ENCODE measurements at regions not wholly inside any gene's neighbourhood (a gene's known extent, or its start where the extent isn't known, plus 50 kb on each side); places are given as distances from the start of the nearest gene placed in this dataset.

- CTCF ChIA-PET, result no interaction called here
- WGBS (ENCODE audit: insufficient coverage, insufficient replicate concordance, low lambda C conversion rate, missing lambda C conversion rate), result 78% methylated on average over 30 of the region's 31 CpGs
- ATAC-seq (no peak), DNase-seq (ENCODE audit: low read depth, low spot score) (no peak), FAIRE-seq (no peak)
- no peaks in the 10 kb centered on the region for H3K36me3 ChIP-seq (ENCODE audit: control insufficient read depth in 2 of 2, insufficient read depth in 2 of 2, low read length in 1 of 2)
- H3K79me2 ChIP-seq (ENCODE audit: control insufficient read depth, insufficient read depth, low read length), result no peaks in the 10 kb centered on the region
- H3K4me1 ChIP-seq (ENCODE audit: control insufficient read depth, insufficient read depth, low read length), result no peaks in the 10 kb centered on the region
- no peak overlapping the region for H3K4me2 ChIP-seq (ENCODE audit: control insufficient read depth, insufficient read depth)
- peaks cover 0 to 2% of the 10 kb centered on the region in 2 experiments; a peak in 2 of 4 replicates for H3K27me3 ChIP-seq (replicated peaks in 1 of 2; ENCODE audit: control insufficient read depth in 2 of 2, insufficient read depth in 2 of 2, low read length in 1 of 2)
- H2AFZ ChIP-seq (ENCODE audit: control insufficient read depth, low read depth, low read length), result no peak overlapping the region
- RAD21 ChIA-PET (ENCODE audit: unreplicated experiment), result no interaction called here
- SMC1A ChIA-PET (ENCODE audit: uncharacterized antibody, unreplicated experiment), result no interaction called here
- intact Hi-C loops (cut with micrococcal nuclease; ENCODE audit: unreplicated experiment), result no loop called here
- no TSS peak for BruUV-seq (replicated peaks)
- POLR2A ChIA-PET, result interaction anchor here (0.5 kb wide), 1 partner anchor 339 kb away, joined by 3 read pairs; no protein-coding TSS in a partner anchor
- no peaks in the 10 kb centered on the region for H4K20me1 ChIP-seq (ENCODE audit: control insufficient read depth, insufficient read depth)
- no peak overlapping the region for H3K27ac ChIP-seq (ENCODE audit: control insufficient read depth, insufficient read depth)
- H3K9me3 ChIP-seq (replicated peaks; ENCODE audit: control insufficient read depth, insufficient read depth, low read length), result no peaks in the 10 kb centered on the region
- no peak overlapping the region for H3K4me3 ChIP-seq
- H3K9ac ChIP-seq (ENCODE audit: control insufficient read depth, insufficient read depth, low read length), result no peak overlapping the region
- in situ Hi-C loops (cut with MboI), result no loop called here
- TF ChIP-seq HSF1 (IDR thresholded peaks at IDR 0.05; ENCODE audit: low read depth, low read length), result no peak
- TF ChIP-seq FOXM1 (IDR thresholded peaks at IDR 0.05; ENCODE audit: low read depth, low read length), result no peak
- no peak for TF ChIP-seq SIN3A (IDR thresholded peaks at IDR 0.05; ENCODE audit: low read depth, low read length)
- TF ChIP-seq CUX1 (IDR thresholded peaks at IDR 0.05; ENCODE audit: insufficient replicate concordance, low read depth, low read length), result no peak
- no peak for TF ChIP-seq NFYB (IDR thresholded peaks at IDR 0.05; ENCODE audit: insufficient read depth, low read depth, low read length)
- TF ChIP-seq ZZZ3 (IDR thresholded peaks at IDR 0.05; ENCODE audit: control insufficient read depth, insufficient read length, low read depth), result no peak
- no peak for TF ChIP-seq ZBTB40 (IDR thresholded peaks at IDR 0.05; ENCODE audit: borderline replicate concordance)
- no peak for TF ChIP-seq MEF2A (IDR thresholded peaks at IDR 0.05; ENCODE audit: insufficient read depth, low read depth, low read length)
- TF ChIP-seq ATF7 (IDR thresholded peaks at IDR 0.05; ENCODE audit: low read depth), result no peak
- TF ChIP-seq CHD1 (IDR thresholded peaks at IDR 0.05; ENCODE audit: low read depth, low read length), result no peak
- no peak for TF ChIP-seq WRNIP1 (IDR thresholded peaks at IDR 0.05; ENCODE audit: borderline replicate concordance, low read depth, low read length)
- TF ChIP-seq TCF7 (IDR thresholded peaks at IDR 0.05; ENCODE audit: borderline replicate concordance), result no peak
- no peak for TF ChIP-seq SPI1 (IDR thresholded peaks at IDR 0.05; ENCODE audit: borderline replicate concordance, insufficient read depth, low read depth, low read length)
- TF ChIP-seq SUPT20H (IDR thresholded peaks at IDR 0.05; ENCODE audit: borderline replicate concordance, control insufficient read depth, low read depth, low read length), result no peak
Observed at GRCh38 chr3:184491011-184491576, 70.5 kb upstream of the EPHB3 start.
